ENCODE measurements at regions not wholly inside any gene's neighbourhood (a gene's known extent, or its start where the extent isn't known, plus 50 kb on each side); places are given as distances from the start of the nearest gene placed in this dataset.

DNA sequence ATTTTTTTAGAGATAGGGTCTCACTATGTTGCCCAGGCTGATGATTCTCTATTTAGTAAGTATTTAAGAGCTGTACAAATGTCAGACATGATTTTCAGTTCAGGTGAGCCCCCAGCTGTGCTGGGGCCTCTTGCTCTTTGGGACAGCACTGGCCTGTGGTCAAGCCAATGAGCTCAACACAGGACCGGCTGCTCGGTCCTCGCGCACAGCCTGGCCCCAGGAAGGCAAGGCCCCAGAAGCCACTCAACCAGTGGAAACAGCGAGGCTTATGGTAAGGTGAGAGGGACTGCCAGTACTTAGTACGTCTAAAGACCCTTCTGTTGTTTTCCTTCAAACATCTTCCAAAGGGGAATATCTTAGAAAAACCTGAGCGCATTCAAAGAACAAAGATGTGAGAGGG lies 211.8 kb downstream of the SKIDA1 start:
- peaks cover 12 to 18% (median 15%) of the 10 kb centered on the region in 3 donors for H3K4me1 ChIP-seq (ENCODE audit: control insufficient read depth in 2 of 3, insufficient read depth in 2 of 3, low read depth in 1 of 3, low read length in 3 of 3)
- H3K4me3 ChIP-seq (ENCODE audit: low read length in 3 of 3): no peak overlapping the region
- H3K9me3 ChIP-seq (ENCODE audit: control insufficient read depth in 2 of 3, insufficient read depth in 1 of 3, low read length in 3 of 3): no peaks in the 10 kb centered on the region
- TF ChIP-seq, protein P1, sequence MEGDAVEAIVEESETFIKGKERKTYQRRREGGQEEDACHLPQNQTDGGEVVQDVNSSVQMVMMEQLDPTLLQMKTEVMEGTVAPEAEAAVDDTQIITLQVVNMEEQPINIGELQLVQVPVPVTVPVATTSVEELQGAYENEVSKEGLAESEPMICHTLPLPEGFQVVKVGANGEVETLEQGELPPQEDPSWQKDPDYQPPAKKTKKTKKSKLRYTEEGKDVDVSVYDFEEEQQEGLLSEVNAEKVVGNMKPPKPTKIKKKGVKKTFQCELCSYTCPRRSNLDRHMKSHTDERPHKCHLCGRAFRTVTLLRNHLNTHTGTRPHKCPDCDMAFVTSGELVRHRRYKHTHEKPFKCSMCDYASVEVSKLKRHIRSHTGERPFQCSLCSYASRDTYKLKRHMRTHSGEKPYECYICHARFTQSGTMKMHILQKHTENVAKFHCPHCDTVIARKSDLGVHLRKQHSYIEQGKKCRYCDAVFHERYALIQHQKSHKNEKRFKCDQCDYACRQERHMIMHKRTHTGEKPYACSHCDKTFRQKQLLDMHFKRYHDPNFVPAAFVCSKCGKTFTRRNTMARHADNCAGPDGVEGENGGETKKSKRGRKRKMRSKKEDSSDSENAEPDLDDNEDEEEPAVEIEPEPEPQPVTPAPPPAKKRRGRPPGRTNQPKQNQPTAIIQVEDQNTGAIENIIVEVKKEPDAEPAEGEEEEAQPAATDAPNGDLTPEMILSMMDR (IDR thresholded peaks at IDR 0.05; ENCODE audit: borderline replicate concordance, extremely low read depth, insufficient read depth): no peak
- DNase-seq (no peak), FAIRE-seq (no peak)
- H3K27me3 ChIP-seq (ENCODE audit: control insufficient read depth, insufficient read depth, low read length): no peaks in the 10 kb centered on the region
- intact Hi-C loops (cut with DNase I): no loop called here
- H3K9ac ChIP-seq (ENCODE audit: low read length in 3 of 3): no peak overlapping the region
- H3K36me3 ChIP-seq (ENCODE audit: control insufficient read depth in 2 of 3, insufficient read depth in 3 of 3, low read length in 3 of 3): no peaks in the 10 kb centered on the region
- no peak overlapping the region for H3K27ac ChIP-seq (ENCODE audit: low read depth in 2 of 2, low read length in 2 of 2)

DNA sequence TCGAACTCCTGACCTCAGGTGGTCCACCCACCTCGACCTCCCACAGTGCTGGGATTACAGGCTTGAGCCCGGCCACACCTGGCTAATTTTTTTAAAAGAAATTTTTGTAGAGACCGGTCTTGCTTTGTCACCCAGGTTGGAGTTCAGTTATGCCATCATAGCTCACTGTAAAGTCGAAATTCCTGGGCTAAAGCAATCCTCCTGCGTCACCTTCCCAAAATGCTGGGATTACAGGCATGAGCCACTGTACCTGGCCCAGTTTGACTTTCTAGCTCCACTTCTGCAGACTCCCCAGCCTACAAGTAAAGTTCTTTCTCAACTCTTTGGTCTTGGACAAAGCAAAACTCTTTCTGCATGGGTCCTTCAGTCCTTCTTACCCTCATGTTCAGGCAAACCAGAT lies 214.1 kb downstream of the SKIDA1 start:
- Histone ChIP-seq H3K9me3 (ENCODE audit: control insufficient read depth in 2 of 3, insufficient read depth in 1 of 3, low read length in 3 of 3) (no peaks in the 10 kb centered on the region), H3K4me3 (ENCODE audit: low read length in 3 of 3) (no peak overlapping the region), H3K27me3 (ENCODE audit: control insufficient read depth, insufficient read depth, low read length) (no peaks in the 10 kb centered on the region), H3K4me1 (ENCODE audit: control insufficient read depth in 2 of 3, insufficient read depth in 2 of 3, low read depth in 1 of 3, low read length in 3 of 3) (peaks cover 12 to 18% (median 15%) of the 10 kb centered on the region in 3 donors), H3K27ac (ENCODE audit: low read depth in 2 of 2, low read length in 2 of 2) (no peak overlapping the region), H3K36me3 (ENCODE audit: control insufficient read depth in 2 of 3, insufficient read depth in 3 of 3, low read length in 3 of 3) (no peaks in the 10 kb centered on the region), H3K9ac (ENCODE audit: low read length in 3 of 3) (no peak overlapping the region)
- TF ChIP-seq, protein P1 (IDR thresholded peaks at IDR 0.05; ENCODE audit: borderline replicate concordance, extremely low read depth, insufficient read depth): no peak
- no peak for DNase-seq
- no peak for FAIRE-seq
- intact Hi-C loops (cut with DNase I): no loop called here

DNA sequence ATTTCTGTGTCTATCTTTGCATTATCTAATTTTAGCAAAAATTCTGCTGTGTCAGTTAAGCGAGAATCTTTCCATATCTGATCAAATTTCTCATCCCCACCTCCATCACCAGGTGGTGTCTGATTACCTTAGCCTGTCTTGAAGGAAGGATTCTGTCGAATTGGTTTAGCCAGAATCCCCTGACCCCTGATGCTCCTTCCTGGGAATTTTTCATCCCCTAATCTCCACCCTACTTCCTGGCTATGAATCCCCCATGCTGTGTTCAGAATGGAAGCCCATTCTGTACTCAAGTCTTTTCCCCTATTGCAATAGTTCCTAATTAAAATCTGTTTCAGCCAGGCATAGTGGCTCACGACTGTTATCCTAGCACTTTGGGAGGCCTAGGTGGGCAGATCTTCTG lies 216.1 kb downstream of the SKIDA1 start:
- Histone ChIP-seq H3K36me3 (ENCODE audit: control insufficient read depth in 2 of 3, insufficient read depth in 3 of 3, low read length in 3 of 3) (no peaks in the 10 kb centered on the region), H3K27me3 (ENCODE audit: control insufficient read depth, insufficient read depth, low read length) (no peaks in the 10 kb centered on the region), H3K4me1 (ENCODE audit: control insufficient read depth in 2 of 3, insufficient read depth in 2 of 3, low read depth in 1 of 3, low read length in 3 of 3) (peaks cover 1 to 4% (median 4%) of the 10 kb centered on the region in 3 donors), H3K9ac (ENCODE audit: low read length in 3 of 3) (no peak overlapping the region), H3K9me3 (ENCODE audit: control insufficient read depth in 2 of 3, insufficient read depth in 1 of 3, low read length in 3 of 3) (no peaks in the 10 kb centered on the region), H3K27ac (ENCODE audit: low read depth in 2 of 2, low read length in 2 of 2) (no peak overlapping the region), H3K4me3 (ENCODE audit: low read length in 3 of 3) (no peak overlapping the region)
- DNase-seq (no peak), FAIRE-seq (no peak)
- intact Hi-C loops (cut with DNase I): no loop called here
- TF ChIP-seq, protein P1 (IDR thresholded peaks at IDR 0.05; ENCODE audit: borderline replicate concordance, extremely low read depth, insufficient read depth): no peak

DNA sequence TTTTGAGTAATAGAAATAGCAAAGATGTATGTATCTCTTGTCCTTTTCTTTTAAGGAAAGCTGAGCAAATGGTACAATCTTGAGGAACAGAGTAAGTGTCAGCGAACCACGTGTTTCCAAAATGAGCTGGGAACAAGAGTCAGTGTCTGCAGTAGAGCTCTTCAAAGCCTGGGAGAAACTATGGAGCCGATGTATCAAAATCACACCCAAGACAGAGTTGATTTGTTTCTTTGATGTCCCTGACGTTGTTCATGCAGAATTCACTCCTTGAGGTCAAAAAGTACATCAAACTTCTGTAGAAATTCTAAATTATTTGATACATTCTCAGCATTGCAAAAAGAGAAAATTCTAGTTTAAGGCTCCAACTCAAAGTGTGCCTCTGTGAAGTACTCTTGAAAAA lies 216.5 kb downstream of the SKIDA1 start:
- TF ChIP-seq, protein P1 (IDR thresholded peaks at IDR 0.05; ENCODE audit: borderline replicate concordance, extremely low read depth, insufficient read depth): no peak
- Histone ChIP-seq H3K4me1 (ENCODE audit: control insufficient read depth in 2 of 3, insufficient read depth in 2 of 3, low read depth in 1 of 3, low read length in 3 of 3) (peaks cover 0 to 1% (median under 1%) of the 10 kb centered on the region in 3 donors), H3K9me3 (ENCODE audit: control insufficient read depth in 2 of 3, insufficient read depth in 1 of 3, low read length in 3 of 3) (no peaks in the 10 kb centered on the region), H3K36me3 (ENCODE audit: control insufficient read depth in 2 of 3, insufficient read depth in 3 of 3, low read length in 3 of 3) (no peaks in the 10 kb centered on the region), H3K27ac (ENCODE audit: low read depth in 2 of 2, low read length in 2 of 2) (no peak overlapping the region), H3K4me3 (ENCODE audit: low read length in 3 of 3) (no peak overlapping the region), H3K27me3 (ENCODE audit: control insufficient read depth, insufficient read depth, low read length) (no peaks in the 10 kb centered on the region), H3K9ac (ENCODE audit: low read length in 3 of 3) (no peak overlapping the region)
- FAIRE-seq (no peak), DNase-seq (no peak)
- intact Hi-C loops (cut with DNase I): no loop called here
